ENCODE measurements at regions not wholly inside any gene's neighbourhood (a gene's known extent, or its start where the extent isn't known, plus 50 kb on each side); places are given as distances from the start of the nearest gene placed in this dataset.

DNA sequence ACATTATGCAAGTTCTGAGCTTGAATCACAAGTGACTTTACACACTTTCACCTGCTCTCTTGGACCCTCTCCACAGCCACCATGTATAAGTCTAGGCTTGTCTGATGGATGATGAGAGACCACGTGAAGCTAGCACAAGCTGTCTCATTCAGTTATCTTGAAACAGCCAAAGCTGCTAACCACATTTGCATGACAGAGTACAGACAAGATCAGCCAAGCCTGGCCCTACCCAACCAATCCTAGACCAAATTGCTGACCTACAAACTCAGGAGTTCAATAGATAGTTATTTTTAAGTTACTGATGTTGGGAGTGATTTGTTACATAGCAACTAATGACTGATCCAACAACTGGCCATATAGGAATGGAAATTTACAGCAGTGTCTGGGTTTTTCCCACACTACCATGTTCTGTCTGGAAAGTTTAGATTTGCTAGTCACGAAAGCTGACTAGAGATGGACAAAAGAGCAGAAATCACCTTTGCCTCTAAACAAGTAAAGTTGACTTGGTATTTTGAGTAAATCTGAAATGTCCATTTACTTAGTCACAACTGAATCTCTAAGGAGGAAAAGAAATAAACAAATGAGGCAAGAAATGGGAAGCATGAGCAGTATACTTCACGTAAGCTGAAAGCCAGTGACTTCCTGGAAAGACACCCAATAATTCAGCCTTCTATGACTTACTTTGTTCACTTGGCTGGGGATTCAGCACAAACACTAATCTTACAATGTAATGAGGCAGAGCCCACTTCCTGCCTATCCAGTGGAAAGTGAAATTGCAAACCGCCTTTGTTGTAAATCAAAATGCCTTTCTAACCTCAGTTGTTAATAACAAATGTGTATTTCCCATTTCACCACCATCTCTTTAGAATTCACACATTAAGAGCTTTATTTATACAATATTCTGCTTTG is 101.7 kb downstream of the FAM181B start:
- no peak overlapping the region for H3K4me3 Mint-ChIP-seq
- Histone ChIP-seq H3K9me3 (ENCODE audit: control insufficient read depth, low read length) (peaks cover 21% of the 10 kb centered on the region), H3K27me3 (ENCODE audit: control insufficient read depth, insufficient read depth, low read length, poor library complexity, severe bottlenecking) (no peaks in the 10 kb centered on the region), H3K36me3 (ENCODE audit: control insufficient read depth, insufficient read depth, low read length) (no peaks in the 10 kb centered on the region), H3K4me3 (ENCODE audit: low read length) (no peak overlapping the region), H3K4me1 (ENCODE audit: control insufficient read depth, insufficient read depth, low read length) (no peaks in the 10 kb centered on the region), H3K27ac (ENCODE audit: low read depth, low read length) (no peak overlapping the region), H3K9ac (ENCODE audit: extremely low read depth, low read length, poor library complexity, severe bottlenecking) (no peak overlapping the region)
- no peaks in the 10 kb centered on the region for H3K36me3 Mint-ChIP-seq (ENCODE audit: low read depth)
- TF ChIP-seq, protein P1, sequence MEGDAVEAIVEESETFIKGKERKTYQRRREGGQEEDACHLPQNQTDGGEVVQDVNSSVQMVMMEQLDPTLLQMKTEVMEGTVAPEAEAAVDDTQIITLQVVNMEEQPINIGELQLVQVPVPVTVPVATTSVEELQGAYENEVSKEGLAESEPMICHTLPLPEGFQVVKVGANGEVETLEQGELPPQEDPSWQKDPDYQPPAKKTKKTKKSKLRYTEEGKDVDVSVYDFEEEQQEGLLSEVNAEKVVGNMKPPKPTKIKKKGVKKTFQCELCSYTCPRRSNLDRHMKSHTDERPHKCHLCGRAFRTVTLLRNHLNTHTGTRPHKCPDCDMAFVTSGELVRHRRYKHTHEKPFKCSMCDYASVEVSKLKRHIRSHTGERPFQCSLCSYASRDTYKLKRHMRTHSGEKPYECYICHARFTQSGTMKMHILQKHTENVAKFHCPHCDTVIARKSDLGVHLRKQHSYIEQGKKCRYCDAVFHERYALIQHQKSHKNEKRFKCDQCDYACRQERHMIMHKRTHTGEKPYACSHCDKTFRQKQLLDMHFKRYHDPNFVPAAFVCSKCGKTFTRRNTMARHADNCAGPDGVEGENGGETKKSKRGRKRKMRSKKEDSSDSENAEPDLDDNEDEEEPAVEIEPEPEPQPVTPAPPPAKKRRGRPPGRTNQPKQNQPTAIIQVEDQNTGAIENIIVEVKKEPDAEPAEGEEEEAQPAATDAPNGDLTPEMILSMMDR (conservative IDR thresholded peaks at IDR 0.05) = no peak
- no peaks in the 10 kb centered on the region for H3K4me1 Mint-ChIP-seq
- H3K9me3 Mint-ChIP-seq = peaks cover 10% of the 10 kb centered on the region
- WGBS, 2 experiments (ENCODE audit: insufficient coverage in 1 of 2, insufficient read length in 1 of 2) = 92 to 100% methylated on average over 1 to 4 of the region's 4 CpGs
- peaks cover 3% of the 10 kb centered on the region for H3K27me3 Mint-ChIP-seq (ENCODE audit: insufficient read depth)
- DNase-seq = no peak
- no peak overlapping the region for H3K27ac Mint-ChIP-seq

GRCh38 chr11:82610671-82611070 is 123.0 kb downstream of the FAM181B start:
- H3K27ac Mint-ChIP-seq = no peak overlapping the region
- Histone ChIP-seq H3K9me3 (ENCODE audit: control insufficient read depth, low read length) (no peaks in the 10 kb centered on the region), H3K9ac (ENCODE audit: extremely low read depth, low read length, poor library complexity, severe bottlenecking) (no peak overlapping the region), H3K27me3 (ENCODE audit: control insufficient read depth, insufficient read depth, low read length, poor library complexity, severe bottlenecking) (peaks cover 14% of the 10 kb centered on the region), H3K27ac (ENCODE audit: low read depth, low read length) (no peak overlapping the region), H3K4me3 (ENCODE audit: low read length) (no peak overlapping the region), H3K4me1 (ENCODE audit: control insufficient read depth, insufficient read depth, low read length) (no peaks in the 10 kb centered on the region), H3K36me3 (ENCODE audit: control insufficient read depth, insufficient read depth, low read length) (no peaks in the 10 kb centered on the region)
- TF ChIP-seq, protein P1 (conservative IDR thresholded peaks at IDR 0.05) = no peak
- no peaks in the 10 kb centered on the region for H3K36me3 Mint-ChIP-seq (ENCODE audit: low read depth)
- no peak overlapping the region for H3K4me3 Mint-ChIP-seq
- peaks cover 12% of the 10 kb centered on the region for H3K27me3 Mint-ChIP-seq (ENCODE audit: insufficient read depth)
- no peaks in the 10 kb centered on the region for H3K9me3 Mint-ChIP-seq
- DNase-seq = no peak
- no peaks in the 10 kb centered on the region for H3K4me1 Mint-ChIP-seq

GRCh38 chr11:82606738-82607137 is 126.9 kb downstream of the FAM181B start:
- peaks cover 14% of the 10 kb centered on the region for H3K27me3 ChIP-seq (ENCODE audit: control insufficient read depth, insufficient read depth, low read length, poor library complexity, severe bottlenecking)
- H3K9me3 ChIP-seq (ENCODE audit: control insufficient read depth, low read length) = no peaks in the 10 kb centered on the region
- H3K9me3 Mint-ChIP-seq = no peaks in the 10 kb centered on the region
- no peak overlapping the region for H3K4me3 ChIP-seq (ENCODE audit: low read length)
- no peaks in the 10 kb centered on the region for H3K36me3 Mint-ChIP-seq (ENCODE audit: low read depth)
- H3K27ac Mint-ChIP-seq = no peak overlapping the region
- DNase-seq = no peak
- H3K27ac ChIP-seq (ENCODE audit: low read depth, low read length) = no peak overlapping the region
- H3K27me3 Mint-ChIP-seq (ENCODE audit: insufficient read depth) = peaks cover 15% of the 10 kb centered on the region
- no peak overlapping the region for H3K9ac ChIP-seq (ENCODE audit: extremely low read depth, low read length, poor library complexity, severe bottlenecking)
- TF ChIP-seq, protein P1 (conservative IDR thresholded peaks at IDR 0.05) = no peak
- H3K4me3 Mint-ChIP-seq = no peak overlapping the region
- H3K4me1 Mint-ChIP-seq = no peaks in the 10 kb centered on the region
- no peaks in the 10 kb centered on the region for H3K36me3 ChIP-seq (ENCODE audit: control insufficient read depth, insufficient read depth, low read length)
- 100% methylated on average over 1 of the region's 1 CpG; no CpG with 5 or more reads in 1 of the 2 experiments for WGBS, 2 experiments (ENCODE audit: insufficient coverage in 1 of 2, insufficient read length in 1 of 2)
- H3K4me1 ChIP-seq (ENCODE audit: control insufficient read depth, insufficient read depth, low read length) = no peaks in the 10 kb centered on the region

Data from endodermal cell (in vitro differentiated cells).